ENCODE measurements at regions not wholly inside any gene's neighbourhood (a gene's known extent, or its start where the extent isn't known, plus 50 kb on each side); places are given as distances from the start of the nearest gene placed in this dataset.

- FAIRE-seq (no peak), DNase-seq (ENCODE audit: insufficient read length, low spot score) (no peak)
- TF ChIP-seq SPI1 (IDR thresholded peaks at IDR 0.05; ENCODE audit: low read depth, low read length) = no peak
- TF ChIP-seq POLR2AphosphoS5 (IDR thresholded peaks at IDR 0.05; ENCODE audit: low read depth, low read length) = no peak
- no peak for TF ChIP-seq POLR2A (IDR thresholded peaks at IDR 0.05; ENCODE audit: low read depth, low read length)
- no peak for TF ChIP-seq TAF1 (IDR thresholded peaks at IDR 0.05; ENCODE audit: low read depth, low read length)
- no peak for TF ChIP-seq PAX5 (IDR thresholded peaks at IDR 0.05; ENCODE audit: insufficient read depth, low read length, severe bottlenecking)
- no peak for TF ChIP-seq POU2F2 (IDR thresholded peaks at IDR 0.05; ENCODE audit: low read depth, low read length)
Observed at GRCh38 chr6:108789475-108789874, 58.7 kb upstream of the ARMC2 start.

DNA sequence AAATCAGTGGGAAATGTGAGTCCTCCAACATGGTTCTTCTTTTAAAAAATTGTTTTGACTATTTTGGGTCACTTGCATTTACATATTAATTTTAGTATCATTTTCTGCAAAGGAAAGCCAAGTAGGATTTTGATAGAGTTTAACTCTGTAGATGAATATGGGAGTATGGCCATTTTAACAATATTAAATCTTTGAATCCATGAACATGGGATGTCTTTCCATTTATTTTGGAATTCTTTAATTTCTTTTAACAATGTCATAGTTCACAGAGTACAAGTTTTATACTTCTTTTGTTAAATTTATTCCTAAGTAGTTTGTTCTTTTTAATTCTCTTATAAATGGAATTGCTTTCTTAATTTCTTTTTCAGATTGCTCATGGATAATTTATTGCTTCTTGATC is 56.5 kb upstream of the ARMC2 start:
- FAIRE-seq (no peak), DNase-seq (ENCODE audit: insufficient read length, low spot score) (no peak)
- no peak for TF ChIP-seq POLR2AphosphoS5 (IDR thresholded peaks at IDR 0.05; ENCODE audit: low read depth, low read length)
- TF ChIP-seq SPI1 (IDR thresholded peaks at IDR 0.05; ENCODE audit: low read depth, low read length) = no peak
- no peak for TF ChIP-seq POU2F2 (IDR thresholded peaks at IDR 0.05; ENCODE audit: low read depth, low read length)
- TF ChIP-seq PAX5 (IDR thresholded peaks at IDR 0.05; ENCODE audit: insufficient read depth, low read length, severe bottlenecking) = no peak
- TF ChIP-seq POLR2A (IDR thresholded peaks at IDR 0.05; ENCODE audit: low read depth, low read length) = no peak
- no peak for TF ChIP-seq TAF1 (IDR thresholded peaks at IDR 0.05; ENCODE audit: low read depth, low read length)

- DNase-seq (ENCODE audit: insufficient read length, low spot score) (no peak), FAIRE-seq (no peak)
Observed at GRCh38 chr6:108793516-108794251, 54.5 kb upstream of the ARMC2 start.

GRCh38 chr6:108795122-108795521 is 53.1 kb upstream of the ARMC2 start:
- FAIRE-seq = no peak
- no peak for TF ChIP-seq POU2F2 (IDR thresholded peaks at IDR 0.05; ENCODE audit: low read depth, low read length)
- no peak for TF ChIP-seq POLR2A (IDR thresholded peaks at IDR 0.05; ENCODE audit: low read depth, low read length)
- TF ChIP-seq SPI1 (IDR thresholded peaks at IDR 0.05; ENCODE audit: low read depth, low read length) = no peak
- no peak for TF ChIP-seq POLR2AphosphoS5 (IDR thresholded peaks at IDR 0.05; ENCODE audit: low read depth, low read length)
- no peak for TF ChIP-seq TAF1 (IDR thresholded peaks at IDR 0.05; ENCODE audit: low read depth, low read length)
- no peak for TF ChIP-seq PAX5 (IDR thresholded peaks at IDR 0.05; ENCODE audit: insufficient read depth, low read length, severe bottlenecking)

More at GRCh38 chr6:108793516-108794251, 54.5 kb upstream of the ARMC2 start:
- no peak for TF ChIP-seq POLR2AphosphoS5 (IDR thresholded peaks at IDR 0.05; ENCODE audit: low read depth, low read length)
- TF ChIP-seq PAX5 (IDR thresholded peaks at IDR 0.05; ENCODE audit: insufficient read depth, low read length, severe bottlenecking) = no peak
- TF ChIP-seq SPI1 (IDR thresholded peaks at IDR 0.05; ENCODE audit: low read depth, low read length) = no peak
- no peak for TF ChIP-seq POU2F2 (IDR thresholded peaks at IDR 0.05; ENCODE audit: low read depth, low read length)
- TF ChIP-seq POLR2A (IDR thresholded peaks at IDR 0.05; ENCODE audit: low read depth, low read length) = no peak
- no peak for TF ChIP-seq TAF1 (IDR thresholded peaks at IDR 0.05; ENCODE audit: low read depth, low read length)

GRCh38 chr6:108795814-108796213 is 52.4 kb upstream of the ARMC2 start:
- 0 out of 2 replicates have a peak, but pooled peaks have one; percentile 22 for TF ChIP-seq SPI1 (IDR thresholded peaks at IDR 0.05; ENCODE audit: low read depth, low read length)
- TF ChIP-seq POLR2A (IDR thresholded peaks at IDR 0.05; ENCODE audit: low read depth, low read length) = no peak
- no peak for TF ChIP-seq TAF1 (IDR thresholded peaks at IDR 0.05; ENCODE audit: low read depth, low read length)
- no peak for DNase-seq (ENCODE audit: insufficient read length, low spot score)
- FAIRE-seq = no peak

More at GRCh38 chr6:108795122-108795521, 53.1 kb upstream of the ARMC2 start:
- no peak for DNase-seq (ENCODE audit: insufficient read length, low spot score)

GRCh38 chr6:108796875-108797274 is 51.3 kb upstream of the ARMC2 start:
- no peak for FAIRE-seq
- DNase-seq (ENCODE audit: insufficient read length, low spot score) = no peak
- TF ChIP-seq PAX5 (IDR thresholded peaks at IDR 0.05; ENCODE audit: insufficient read depth, low read length, severe bottlenecking) = no peak
- TF ChIP-seq SPI1 (IDR thresholded peaks at IDR 0.05; ENCODE audit: low read depth, low read length) = no peak

DNA sequence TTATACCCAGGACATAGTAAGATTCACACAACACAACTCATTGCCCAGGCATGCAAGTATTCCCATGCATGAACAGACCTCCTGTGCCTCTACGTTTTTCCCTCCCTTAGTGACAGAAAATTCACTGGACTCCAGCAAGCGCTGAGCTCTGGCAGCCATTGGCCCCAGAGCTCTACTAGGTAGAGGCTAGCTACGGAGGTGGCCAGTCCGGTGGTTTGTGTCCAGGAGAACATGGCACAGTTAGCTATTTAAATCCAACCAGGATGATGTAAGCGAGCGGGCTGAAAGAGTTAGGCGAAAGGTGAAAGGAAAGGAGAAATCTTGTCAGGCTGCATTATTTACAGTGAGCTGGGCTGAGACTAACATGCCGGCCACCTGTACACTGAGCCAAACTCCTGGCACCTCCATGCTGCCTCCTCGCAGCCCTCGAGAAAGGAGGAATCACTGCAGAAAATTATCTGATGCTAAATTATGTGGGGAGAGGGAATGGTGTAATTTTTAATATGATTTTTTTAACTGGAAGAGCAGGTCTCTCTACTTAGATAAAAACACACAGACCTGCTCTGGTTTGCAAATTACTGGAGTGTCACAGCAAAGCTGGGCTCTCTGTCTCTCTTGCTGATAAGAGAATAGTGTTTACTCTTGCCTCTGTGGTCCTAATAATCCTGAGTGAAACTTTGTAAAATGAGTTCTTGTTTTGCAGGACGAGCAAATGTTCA is 50.1 kb upstream of the ARMC2 start:
- TF ChIP-seq SPI1 (IDR thresholded peaks at IDR 0.05; ENCODE audit: low read depth, low read length) = no peak
- TF ChIP-seq POLR2A (IDR thresholded peaks at IDR 0.05; ENCODE audit: low read depth, low read length) = no peak
- no peak for TF ChIP-seq TAF1 (IDR thresholded peaks at IDR 0.05; ENCODE audit: low read depth, low read length)
- no peak for TF ChIP-seq POU2F2 (IDR thresholded peaks at IDR 0.05; ENCODE audit: low read depth, low read length)
- TF ChIP-seq POLR2AphosphoS5 (IDR thresholded peaks at IDR 0.05; ENCODE audit: low read depth, low read length) = no peak
- TF ChIP-seq PAX5 (IDR thresholded peaks at IDR 0.05; ENCODE audit: insufficient read depth, low read length, severe bottlenecking) = no peak
- FAIRE-seq = no peak
- DNase-seq (ENCODE audit: insufficient read length, low spot score) = no peak

Data from GM12891 (cell line).